Activated T-helper 1 cell treated with anti-CD3 and anti-CD28 coated beads, Interleukin-12 subunit alpha, Interleukin-12 subunit beta, Interleukin-2, Interleukin-4 antibody, amounts not matched to agents 30 ng/mL and 10 ng/mL and 1 ng/mL, durations not matched to agents 14 hours and 24 hours and 36 hours (primary cell): ENCODE measurements at regions not wholly inside any gene's neighbourhood (a gene's known extent, or its start where the extent isn't known, plus 50 kb on each side); places are given as distances from the start of the nearest gene placed in this dataset.

Source experiments
- DNase-seq: peaks from one replicate; pipeline ENCODE4 v3.0.0; 2021; ENCODE audit warnings: low spot score
- H3K27ac Mint-ChIP-seq: one replicate; pipeline ENCODE4 v1.8.0; 2021; ENCODE audit warnings: mild to moderate bottlenecking, mixed read lengths
- H3K27me3 Mint-ChIP-seq: one replicate; pipeline ENCODE4 v1.8.0; 2022; ENCODE audit warnings: mild to moderate bottlenecking, moderate library complexity, mixed read lengths; ENCODE audit not compliant: insufficient read depth
- H3K36me3 Mint-ChIP-seq: one replicate; pipeline ENCODE4 v1.8.0; 2021; ENCODE audit warnings: low read depth, mixed read lengths
- H3K4me1 Mint-ChIP-seq: one replicate; pipeline ENCODE4 v1.8.0; 2021; ENCODE audit warnings: low read depth, mixed read lengths
- H3K4me3 Mint-ChIP-seq: one replicate; pipeline ENCODE4 v1.8.0; 2021; ENCODE audit warnings: mild to moderate bottlenecking, moderate library complexity, mixed read lengths
- H3K9me3 Mint-ChIP-seq: one replicate; pipeline ENCODE4 v1.8.0; 2021; ENCODE audit warnings: mixed read lengths
- intact Hi-C: fragments of 100-400 bp; cut with micrococcal nuclease; formaldehyde crosslinking; loops from one replicate; pipeline ENCODE4 v1.15.1; 2024

DNA sequence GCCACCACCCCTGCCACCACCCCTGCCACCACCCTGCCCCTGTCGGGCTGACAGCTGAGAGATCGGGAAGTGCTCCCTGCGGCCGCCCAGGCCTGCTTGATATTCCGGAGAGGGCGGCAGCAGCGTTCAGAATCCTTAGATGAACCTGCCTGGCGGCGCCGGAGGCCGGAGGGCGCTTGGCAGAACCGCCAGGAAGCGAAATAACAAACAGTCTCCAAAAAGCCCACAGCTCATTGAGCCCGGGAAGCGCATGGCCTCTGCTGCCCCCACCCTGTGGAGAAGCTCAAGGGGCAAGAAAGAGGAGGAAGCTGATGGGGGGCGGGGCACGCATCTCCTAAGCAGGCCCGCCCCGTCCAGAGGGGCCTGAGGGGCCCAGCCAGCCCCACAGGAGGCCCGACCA lies 92.2 kb upstream of the MBOAT2 start:
- intact Hi-C loops, result no loop called here

GRCh38 chr2:9095226-9095625 lies 91.7 kb upstream of the MBOAT2 start:
- Mint-ChIP-seq H3K27ac (no peak overlapping the region), H3K4me3 (no peak overlapping the region), H3K9me3 (no peaks in the 10 kb centered on the region), H3K36me3 (no peaks in the 10 kb centered on the region), H3K27me3 (peaks cover 8% of the 10 kb centered on the region), H3K4me1 (peaks cover 10% of the 10 kb centered on the region)
- intact Hi-C loops, result no loop called here
- DNase-seq, result no peak

More for the DNA sequence above, 92.2 kb upstream of the MBOAT2 start:
- Mint-ChIP-seq H3K4me1 (peaks cover 10% of the 10 kb centered on the region), H3K27ac (no peak overlapping the region), H3K4me3 (no peak overlapping the region), H3K36me3 (no peaks in the 10 kb centered on the region), H3K9me3 (no peaks in the 10 kb centered on the region), H3K27me3 (peaks cover 11% of the 10 kb centered on the region)
- DNase-seq, result no peak

DNA sequence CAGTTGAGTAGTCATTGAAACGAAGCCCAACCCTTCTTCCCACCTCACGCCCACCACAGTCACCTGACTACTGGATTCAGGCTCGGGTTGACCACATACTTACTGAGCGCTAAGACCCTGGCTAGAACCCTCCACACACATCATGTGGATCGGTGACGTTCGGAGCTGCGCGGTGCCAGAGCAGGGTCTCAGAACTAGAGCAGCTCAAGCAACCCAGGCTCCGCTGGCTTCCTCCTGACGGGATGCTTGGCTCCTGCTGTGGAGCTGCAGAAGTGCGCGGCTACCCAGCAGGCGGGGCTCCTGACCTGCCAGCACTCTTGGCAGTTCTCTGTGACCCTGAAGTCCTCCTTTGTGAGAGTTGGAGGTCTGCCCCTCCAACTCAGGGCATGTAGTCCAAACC lies 90.6 kb upstream of the MBOAT2 start:
- Mint-ChIP-seq H3K4me3 (no peak overlapping the region), H3K4me1 (peaks cover 4% of the 10 kb centered on the region), H3K9me3 (no peaks in the 10 kb centered on the region), H3K36me3 (no peaks in the 10 kb centered on the region), H3K27ac (no peak overlapping the region), H3K27me3 (peaks cover 8% of the 10 kb centered on the region)
- intact Hi-C loops, result no loop called here
- DNase-seq, result no peak

GRCh38 chr2:9093324-9093723 lies 89.8 kb upstream of the MBOAT2 start:
- no peaks in the 10 kb centered on the region for H3K9me3 Mint-ChIP-seq
- no peak for DNase-seq
- H3K4me3 Mint-ChIP-seq, result no peak overlapping the region
- intact Hi-C loops, result no loop called here
- H3K27me3 Mint-ChIP-seq, result peaks cover 7% of the 10 kb centered on the region
- no peaks in the 10 kb centered on the region for H3K36me3 Mint-ChIP-seq
- H3K27ac Mint-ChIP-seq, result no peak overlapping the region
- no peaks in the 10 kb centered on the region for H3K4me1 Mint-ChIP-seq

DNA sequence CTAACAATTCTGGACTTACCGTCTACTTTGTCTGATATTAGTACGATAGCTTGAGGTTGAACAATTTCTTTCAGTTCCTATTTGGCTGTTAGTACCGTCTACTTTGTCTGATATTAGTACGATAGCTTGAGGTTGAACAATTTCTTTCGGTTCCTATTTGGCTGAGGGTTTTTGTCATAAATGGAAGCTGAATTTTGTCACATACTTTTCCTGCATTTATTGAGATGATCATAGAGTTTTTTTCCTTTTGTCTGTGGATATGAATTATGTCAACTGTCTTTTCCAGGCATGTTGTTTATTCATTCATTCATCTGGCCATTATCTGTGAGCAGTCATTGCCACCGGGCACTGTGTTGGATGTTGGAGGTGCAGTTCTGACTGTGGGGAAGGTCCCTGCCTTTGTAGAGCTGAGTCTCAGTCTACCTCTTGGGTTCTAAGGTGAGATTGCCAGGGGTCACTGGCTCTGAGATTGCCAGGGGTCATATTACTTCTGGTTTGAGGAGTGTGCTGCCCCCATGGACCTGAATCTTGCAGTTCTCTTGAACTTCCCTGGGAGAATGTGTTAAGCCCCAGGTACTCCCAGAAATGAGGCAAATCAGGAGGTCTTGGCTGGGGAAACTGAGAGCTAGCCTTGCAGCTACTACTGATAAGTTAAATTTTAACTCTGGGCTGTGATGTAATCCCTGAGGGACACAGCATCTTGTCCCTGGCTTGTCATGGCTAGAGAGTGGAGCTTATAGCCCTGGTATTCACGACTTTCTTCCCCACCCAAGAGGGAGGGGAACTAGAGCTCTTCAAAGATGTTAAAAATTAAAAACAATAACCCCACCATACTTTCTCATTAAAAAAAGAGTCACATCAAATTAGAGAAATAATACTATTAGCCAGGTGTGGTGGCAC lies 89.1 kb upstream of the MBOAT2 start:
- no peak overlapping the region for H3K4me3 Mint-ChIP-seq
- H3K4me1 Mint-ChIP-seq, result no peaks in the 10 kb centered on the region
- no peak overlapping the region for H3K27ac Mint-ChIP-seq
- no peak for DNase-seq
- no peaks in the 10 kb centered on the region for H3K36me3 Mint-ChIP-seq
- intact Hi-C loops, result no loop called here
- H3K27me3 Mint-ChIP-seq, result peaks cover 11% of the 10 kb centered on the region
- no peaks in the 10 kb centered on the region for H3K9me3 Mint-ChIP-seq

GRCh38 chr2:9091811-9092210 lies 88.3 kb upstream of the MBOAT2 start:
- intact Hi-C loops, result no loop called here
- Mint-ChIP-seq H3K36me3 (no peaks in the 10 kb centered on the region), H3K4me3 (no peak overlapping the region), H3K9me3 (no peaks in the 10 kb centered on the region), H3K27ac (no peak overlapping the region), H3K27me3 (peaks cover 11% of the 10 kb centered on the region), H3K4me1 (no peaks in the 10 kb centered on the region)
- no peak for DNase-seq

- no peak for DNase-seq
- Mint-ChIP-seq H3K27me3 (peaks cover 9% of the 10 kb centered on the region), H3K9me3 (no peaks in the 10 kb centered on the region), H3K4me3 (no peak overlapping the region), H3K4me1 (no peaks in the 10 kb centered on the region), H3K27ac (no peak overlapping the region), H3K36me3 (no peaks in the 10 kb centered on the region)
- intact Hi-C loops, result no loop called here
These were observed 86.3 kb upstream of the MBOAT2 start for GRCh38 chr2:9089831-9090230.

DNA sequence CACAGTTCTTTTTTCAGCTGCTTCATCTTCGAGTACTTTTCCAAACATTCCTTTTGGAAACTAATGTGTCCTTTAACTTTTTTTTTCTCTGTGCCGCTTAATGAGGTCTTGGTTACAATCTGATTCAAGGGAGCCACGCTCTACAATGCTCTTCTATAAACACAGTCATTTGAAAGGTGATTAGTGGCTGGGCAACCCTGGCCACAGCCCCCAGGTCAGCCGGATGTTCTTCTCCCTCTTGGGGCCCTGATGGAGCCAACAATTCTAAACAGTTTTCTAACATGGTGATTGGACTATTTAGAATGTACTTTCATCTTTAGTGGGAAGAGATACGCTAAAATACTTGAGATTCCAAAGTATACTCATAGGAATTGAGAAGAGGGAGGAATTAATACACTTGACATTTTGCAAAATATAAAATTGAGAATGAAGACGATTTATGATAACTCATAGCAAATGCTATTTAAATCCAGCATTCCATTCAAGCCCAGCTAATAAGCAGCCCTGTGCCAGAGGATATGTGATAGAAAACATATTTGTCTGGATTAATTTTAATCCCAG lies 83.7 kb upstream of the MBOAT2 start:
- intact Hi-C loops, result no loop called here
- Mint-ChIP-seq H3K27ac (no peak overlapping the region), H3K36me3 (no peaks in the 10 kb centered on the region), H3K9me3 (peaks cover 11% of the 10 kb centered on the region), H3K4me3 (no peak overlapping the region), H3K4me1 (no peaks in the 10 kb centered on the region), H3K27me3 (peaks cover 8% of the 10 kb centered on the region)
- DNase-seq, result no peak

- Mint-ChIP-seq H3K9me3 (peaks cover 18% of the 10 kb centered on the region), H3K36me3 (no peaks in the 10 kb centered on the region), H3K4me3 (no peak overlapping the region), H3K4me1 (no peaks in the 10 kb centered on the region), H3K27ac (no peak overlapping the region), H3K27me3 (peaks cover 7% of the 10 kb centered on the region)
- DNase-seq, result no peak
- intact Hi-C loops, result no loop called here
These were observed 83.0 kb upstream of the MBOAT2 start for GRCh38 chr2:9086465-9086864.

DNA sequence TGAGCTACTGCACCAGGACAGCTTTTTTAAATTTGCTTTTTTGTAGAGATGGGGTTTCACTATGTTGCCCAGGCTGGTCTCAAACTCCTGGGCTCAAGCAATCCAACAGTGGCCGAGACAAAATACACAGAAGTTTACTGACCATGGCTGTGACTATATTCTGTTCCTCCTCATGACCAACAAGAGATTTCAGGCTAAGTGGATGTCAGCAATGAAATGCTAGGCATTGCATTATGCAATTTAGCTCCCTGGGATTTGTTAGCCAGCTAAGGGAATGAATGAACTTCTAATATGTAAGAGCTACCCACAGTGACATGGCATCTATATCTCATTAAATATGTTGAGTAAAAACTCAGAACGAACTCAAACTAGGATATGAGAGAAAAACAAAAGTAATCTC lies 81.9 kb upstream of the MBOAT2 start:
- no peak overlapping the region for H3K4me3 Mint-ChIP-seq
- H3K36me3 Mint-ChIP-seq, result no peaks in the 10 kb centered on the region
- H3K27me3 Mint-ChIP-seq, result peaks cover 8% of the 10 kb centered on the region
- no peak for DNase-seq
- intact Hi-C loops, result no loop called here
- H3K9me3 Mint-ChIP-seq, result peaks cover 22% of the 10 kb centered on the region
- no peaks in the 10 kb centered on the region for H3K4me1 Mint-ChIP-seq
- H3K27ac Mint-ChIP-seq, result no peak overlapping the region

- no peak for DNase-seq
- Mint-ChIP-seq H3K27ac (no peak overlapping the region), H3K36me3 (no peaks in the 10 kb centered on the region), H3K4me1 (no peaks in the 10 kb centered on the region), H3K9me3 (peaks cover 26% of the 10 kb centered on the region), H3K27me3 (peaks cover 8% of the 10 kb centered on the region), H3K4me3 (no peak overlapping the region)
- intact Hi-C loops, result no loop called here
These were observed 79.8 kb upstream of the MBOAT2 start for GRCh38 chr2:9083287-9083686.

- Mint-ChIP-seq H3K36me3 (no peaks in the 10 kb centered on the region), H3K4me3 (no peak overlapping the region), H3K9me3 (peaks cover 26% of the 10 kb centered on the region), H3K27ac (no peak overlapping the region), H3K27me3 (peaks cover 4% of the 10 kb centered on the region), H3K4me1 (no peaks in the 10 kb centered on the region)
- DNase-seq, result no peak
- intact Hi-C loops, result no loop called here
These were observed 78.7 kb upstream of the MBOAT2 start for GRCh38 chr2:9082158-9082557.

GRCh38 chr2:9081750-9082149 lies 78.3 kb upstream of the MBOAT2 start:
- Mint-ChIP-seq H3K9me3 (peaks cover 26% of the 10 kb centered on the region), H3K4me1 (no peaks in the 10 kb centered on the region), H3K27ac (no peak overlapping the region), H3K36me3 (no peaks in the 10 kb centered on the region), H3K27me3 (peaks cover 4% of the 10 kb centered on the region), H3K4me3 (no peak overlapping the region)
- DNase-seq, result no peak
- intact Hi-C loops, result no loop called here
